Esophagus squamous epithelium (tissue), 5 donors: ENCODE measurements at regions not wholly inside any gene's neighbourhood (a gene's known extent, or its start where the extent isn't known, plus 50 kb on each side); places are given as distances from the start of the nearest gene placed in this dataset.

Source experiments
- DNase-seq: peaks from one replicate; lab custom pipeline; 2025; lab: John Stamatoyannopoulos, UW
- H3K27ac ChIP-seq, 4 donors: fragments of 200-600 bp; sonication (generic); one replicate each; pipeline ENCODE4 v1.5.1; 2016 to 2019; ENCODE audit warnings: mild to moderate bottlenecking in 1 of 4
- H3K27me3 ChIP-seq, 4 donors: fragments of 200-600 bp; sonication (generic); 1 replicate in 3 of 4; 2 replicates in 1 of 4; pipeline versions ENCODE4 v1.5.1 to v1.6.0; 2017 to 2021; ENCODE audit warnings: antibody characterized with exemption in 1 of 4
- H3K36me3 ChIP-seq, 3 donors: fragments of 200-600 bp; sonication (generic); one replicate each; pipeline ENCODE4 v1.5.1; 2016 to 2019
- H3K4me1 ChIP-seq, 3 donors: fragments of 200-600 bp; sonication (generic); one replicate each; pipeline ENCODE4 v1.5.1; 2017 to 2019
- H3K4me3 ChIP-seq, 4 donors: fragments of 200-600 bp; sonication (generic); 1 replicate in 3 of 4; 2 replicates in 1 of 4; pipeline ENCODE4 v1.5.1; 2016 to 2019; ENCODE audit warnings: mild to moderate bottlenecking in 2 of 4, moderate library complexity in 1 of 4
- H3K9me3 ChIP-seq, 3 donors: fragments of 200-600 bp; sonication (generic); one replicate each; pipeline ENCODE4 v1.5.1; 2016 to 2019
- POLR2A ChIP-seq, 4 donors: fragments of 450-650 bp; IDR thresholded peaks; one replicate each; pipeline ENCODE4 v1.6.1; 2017; ENCODE audit warnings: antibody characterized with exemption in 4 of 4, mild to moderate bottlenecking in 4 of 4, moderate library complexity in 3 of 4
- WGBS, 2 donors: methylation state at CpG; one replicate each; pipeline ENCODE4 v1.1.5; 2018; 5-methylcytosine and 5-hydroxymethylcytosine counted together
- intact Hi-C: fragments of 100-400 bp; cut with DNase I; formaldehyde crosslinking; loops from one replicate; pipeline ENCODE4 v1.15.0; 2022
- TF ChIP-seq, protein P1 (sequence below), 6 experiments: fragments of 450-650 bp in 4 of 6; fragments of 200-600 bp in 2 of 6; sonication (generic) in 2 of 6; IDR thresholded peaks; one replicate each; pipeline ENCODE4 v1.5.1; 2016 to 2019; ENCODE audit warnings: antibody characterized with exemption in 6 of 6, mild to moderate bottlenecking in 4 of 6, moderate library complexity in 4 of 6
- donor health status: DM: yes; HTN: yes; CAD: no.

DNA sequence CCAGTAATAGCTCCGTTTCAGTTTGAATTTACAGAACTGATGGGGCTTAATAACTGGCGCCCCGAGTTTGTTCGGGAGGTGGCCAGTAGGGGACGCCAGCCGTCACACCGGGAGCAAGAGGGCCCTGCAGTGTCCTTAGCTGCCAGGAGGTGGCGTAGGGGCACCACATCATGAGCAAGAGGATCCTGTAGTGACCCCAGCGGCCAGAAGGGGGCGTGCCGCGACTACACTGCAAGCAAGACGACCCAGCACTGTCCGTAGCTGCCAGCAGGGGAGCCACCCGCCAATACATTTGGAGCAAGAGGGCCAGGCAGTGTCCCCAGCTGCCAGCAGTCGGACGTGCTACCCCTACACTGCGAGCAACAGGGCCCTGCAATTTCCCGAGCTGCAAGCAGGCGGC is 663.7 kb upstream of the B3GAT1 start:
- H3K9me3 ChIP-seq, result no peaks in the 10 kb centered on the region
- H3K27ac ChIP-seq, result no peak overlapping the region
- WGBS, 2 donors, result 68 to 70% methylated on average over 8 to 9 of the region's 20 CpGs
- H3K4me3 ChIP-seq, result no peak overlapping the region
- no peaks in the 10 kb centered on the region for H3K27me3 ChIP-seq
- DNase-seq, result no peak
- TF ChIP-seq POLR2A (IDR thresholded peaks at IDR 0.05), result no peak
- TF ChIP-seq, protein P1, sequence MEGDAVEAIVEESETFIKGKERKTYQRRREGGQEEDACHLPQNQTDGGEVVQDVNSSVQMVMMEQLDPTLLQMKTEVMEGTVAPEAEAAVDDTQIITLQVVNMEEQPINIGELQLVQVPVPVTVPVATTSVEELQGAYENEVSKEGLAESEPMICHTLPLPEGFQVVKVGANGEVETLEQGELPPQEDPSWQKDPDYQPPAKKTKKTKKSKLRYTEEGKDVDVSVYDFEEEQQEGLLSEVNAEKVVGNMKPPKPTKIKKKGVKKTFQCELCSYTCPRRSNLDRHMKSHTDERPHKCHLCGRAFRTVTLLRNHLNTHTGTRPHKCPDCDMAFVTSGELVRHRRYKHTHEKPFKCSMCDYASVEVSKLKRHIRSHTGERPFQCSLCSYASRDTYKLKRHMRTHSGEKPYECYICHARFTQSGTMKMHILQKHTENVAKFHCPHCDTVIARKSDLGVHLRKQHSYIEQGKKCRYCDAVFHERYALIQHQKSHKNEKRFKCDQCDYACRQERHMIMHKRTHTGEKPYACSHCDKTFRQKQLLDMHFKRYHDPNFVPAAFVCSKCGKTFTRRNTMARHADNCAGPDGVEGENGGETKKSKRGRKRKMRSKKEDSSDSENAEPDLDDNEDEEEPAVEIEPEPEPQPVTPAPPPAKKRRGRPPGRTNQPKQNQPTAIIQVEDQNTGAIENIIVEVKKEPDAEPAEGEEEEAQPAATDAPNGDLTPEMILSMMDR (IDR thresholded peaks at IDR 0.05), result peak in 5 of 6 experiments; percentile 20 to 53 (median 29)
- intact Hi-C loops, result no loop called here
- no peaks in the 10 kb centered on the region for H3K4me1 ChIP-seq
- H3K36me3 ChIP-seq, result no peaks in the 10 kb centered on the region

DNA sequence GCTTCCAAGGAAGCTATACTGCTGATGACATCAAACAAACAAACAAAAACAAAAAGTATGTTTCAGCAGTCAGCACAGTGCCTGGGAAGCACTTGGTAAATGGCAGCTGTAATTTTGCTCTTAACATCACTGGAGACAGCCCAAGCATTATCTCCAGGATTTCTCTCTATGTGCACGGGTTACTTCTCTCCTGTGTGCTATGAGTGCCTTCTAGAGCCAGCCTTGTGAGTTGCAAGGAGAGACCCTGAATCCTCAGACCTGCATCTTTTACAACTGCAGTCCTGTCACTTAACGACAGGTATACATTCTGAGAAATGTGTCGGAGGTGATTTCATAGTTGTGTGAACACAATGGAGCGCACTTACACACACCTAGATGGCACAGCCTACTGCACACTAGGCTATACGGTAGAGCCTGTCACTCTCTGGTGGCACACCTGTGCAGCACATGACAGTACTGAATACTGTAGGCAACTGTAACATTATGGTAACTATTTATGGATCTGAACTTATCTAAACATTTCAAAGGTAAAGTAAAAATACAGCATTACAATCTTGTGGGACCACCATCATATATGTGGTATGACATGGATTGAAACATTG is 662.5 kb upstream of the B3GAT1 start:
- intact Hi-C loops, result no loop called here
- WGBS, 2 donors, result 69 to 77% methylated on average over 4 to 5 of the region's 5 CpGs

DNA sequence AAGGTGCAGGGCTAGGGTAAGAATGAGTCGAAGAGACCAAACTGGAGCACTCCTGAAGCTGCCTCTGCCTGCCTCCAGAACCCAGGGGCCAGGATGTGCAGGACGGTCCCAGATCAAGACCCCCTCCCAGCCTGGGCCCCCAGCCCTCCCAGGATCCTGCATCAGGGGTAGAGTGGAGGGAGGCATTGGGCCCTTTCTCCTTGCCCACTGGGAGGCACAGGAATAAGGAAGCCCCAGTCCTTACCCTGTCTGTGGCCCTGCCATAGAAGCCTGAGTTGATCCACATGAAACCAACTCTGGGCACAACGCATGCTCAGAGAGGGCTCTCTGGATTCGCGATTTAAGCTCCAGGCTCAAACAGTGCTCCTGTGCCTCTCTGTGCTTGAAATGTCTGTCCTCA is 661.8 kb upstream of the B3GAT1 start:
- Histone ChIP-seq H3K27me3 (peaks cover 0 to 8% (median 0%) of the 10 kb centered on the region in 4 donors), H3K4me1 (no peaks in the 10 kb centered on the region), H3K9me3 (no peaks in the 10 kb centered on the region), H3K36me3 (no peaks in the 10 kb centered on the region), H3K27ac (no peak overlapping the region), H3K4me3 (no peak overlapping the region)
- intact Hi-C loops, result no loop called here
- 89 to 94% methylated on average over 3 to 5 of the region's 5 CpGs for WGBS, 2 donors
- DNase-seq, result no peak
- TF ChIP-seq POLR2A (IDR thresholded peaks at IDR 0.05), result no peak
- TF ChIP-seq, protein P1 (IDR thresholded peaks at IDR 0.05), result no peak

More for the DNA sequence above, 662.5 kb upstream of the B3GAT1 start:
- no peak for DNase-seq
- TF ChIP-seq, protein P1 (IDR thresholded peaks at IDR 0.05), result no peak
- no peak for TF ChIP-seq POLR2A (IDR thresholded peaks at IDR 0.05)
- H3K9me3 ChIP-seq, result no peaks in the 10 kb centered on the region
- no peaks in the 10 kb centered on the region for H3K36me3 ChIP-seq
- H3K4me1 ChIP-seq, result no peaks in the 10 kb centered on the region
- peaks cover 0 to 8% (median 0%) of the 10 kb centered on the region in 4 donors for H3K27me3 ChIP-seq
- H3K4me3 ChIP-seq, result no peak overlapping the region
- H3K27ac ChIP-seq, result no peak overlapping the region

DNA sequence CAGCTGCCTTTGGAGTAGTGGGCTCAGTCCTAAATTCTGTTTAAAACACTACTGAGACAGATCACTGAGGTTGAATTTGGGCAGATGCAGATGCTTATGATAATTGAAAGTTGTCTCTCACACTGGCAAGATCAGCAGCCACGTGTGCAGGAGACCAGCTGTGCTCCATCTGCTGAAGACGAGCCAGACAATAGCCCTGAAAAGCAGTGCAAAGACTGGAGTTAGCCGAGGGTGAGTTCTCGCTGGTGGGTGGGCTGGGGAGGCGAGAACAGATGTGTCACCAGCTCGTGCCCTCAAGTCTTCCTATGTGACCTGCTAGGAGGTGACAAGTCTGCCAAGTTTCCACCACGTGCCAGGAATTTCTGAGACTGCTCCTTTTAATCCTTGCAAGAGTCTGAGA is 661.3 kb upstream of the B3GAT1 start:
- DNase-seq, result no peak
- Histone ChIP-seq H3K4me3 (no peak overlapping the region), H3K27ac (no peak overlapping the region), H3K36me3 (no peaks in the 10 kb centered on the region), H3K27me3 (peaks cover 0 to 11% (median 0%) of the 10 kb centered on the region in 4 donors), H3K4me1 (no peaks in the 10 kb centered on the region), H3K9me3 (no peaks in the 10 kb centered on the region)
- WGBS, 2 donors, result 52 to 53% methylated on average over 7 of the region's 7 CpGs
- TF ChIP-seq POLR2A (IDR thresholded peaks at IDR 0.05), result no peak
- TF ChIP-seq, protein P1 (IDR thresholded peaks at IDR 0.05), result no peak
- intact Hi-C loops, result no loop called here

DNA sequence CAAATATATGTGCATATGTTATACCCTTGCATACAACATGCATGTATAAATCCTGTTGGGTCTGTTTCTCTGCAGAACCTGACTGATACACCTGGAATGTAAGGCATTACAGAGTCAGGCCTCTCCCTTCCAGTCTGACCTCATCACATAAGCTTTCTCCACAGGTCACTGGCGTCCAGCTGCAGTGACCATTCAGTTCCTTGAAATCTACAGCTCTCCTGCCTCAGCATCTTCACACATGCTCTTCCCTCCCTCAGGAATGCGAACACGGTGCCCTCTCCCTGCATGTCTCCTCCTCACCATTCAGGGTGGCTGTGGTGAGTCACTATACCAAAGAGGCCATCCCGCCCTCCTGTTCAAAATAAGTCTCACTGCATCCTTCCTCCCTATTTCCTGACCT is 657.8 kb upstream of the B3GAT1 start:
- Histone ChIP-seq H3K4me1 (no peaks in the 10 kb centered on the region), H3K27me3 (peaks cover 0 to 11% (median 0%) of the 10 kb centered on the region in 4 donors), H3K9me3 (no peaks in the 10 kb centered on the region), H3K36me3 (no peaks in the 10 kb centered on the region), H3K27ac (no peak overlapping the region), H3K4me3 (no peak overlapping the region)
- intact Hi-C loops, result no loop called here
- 69 to 76% methylated on average over 4 of the region's 4 CpGs for WGBS, 2 donors
- no peak for DNase-seq
- TF ChIP-seq, protein P1 (IDR thresholded peaks at IDR 0.05), result no peak
- TF ChIP-seq POLR2A (IDR thresholded peaks at IDR 0.05), result no peak
